Endothelial cell of umbilical vein (primary cell): ENCODE measurements at regions not wholly inside any gene's neighbourhood (a gene's known extent, or its start where the extent isn't known, plus 50 kb on each side); places are given as distances from the start of the nearest gene placed in this dataset. TPM values are rescaled to one million over a fixed set of nuclear protein-coding genes. Genes with fewer than 3 reads are reported as not detected.

Experiments
- BruUV-seq: library from RNA; stranded (reverse); fragments of 400-500 nt; replicated peaks from 2 replicates; lab custom pipeline; 2021; lab: Mats Ljungman, UMichigan
- CTCF ChIA-PET: fragments of 300-600, 350-600 bp; sonication (Branson Sonifier 250); formaldehyde crosslinking; loops from one replicate; lab custom pipeline; 2021; ENCODE audit warnings: antibody characterized with exemption, inconsistent platforms; lab: Charles Lee
- POLR2A ChIA-PET: fragments of 300-600, 350-600 bp; sonication (Branson Sonifier 250); formaldehyde crosslinking; loops from one replicate; lab custom pipeline; 2021; ENCODE audit warnings: antibody characterized with exemption, inconsistent platforms; lab: Charles Lee
- DNase-seq: peaks from one replicate; pipeline ENCODE4 v3.0.0-alpha.2; 2011; ENCODE audit warnings: low read depth, low spot score
- FAIRE-seq: peaks from 2 replicates; lab custom pipeline; 2011; peaks lifted over from hg19 to GRCh38; lab: Jason Lieb, UNC
- H2AFZ ChIP-seq: 2 replicates; pipeline ENCODE4 v1.6.0; 2012; ENCODE audit warnings: low read depth, low read length, control low read depth, inconsistent platforms
- H3K27ac ChIP-seq: 2 replicates; pipeline ENCODE4 v1.5.1; 2011; ENCODE audit warnings: low read depth, mild to moderate bottlenecking, control low read depth, low read length, moderate library complexity; ENCODE audit not compliant: insufficient read depth
- H3K27me3 ChIP-seq, 2 experiments: 2 replicates each; pipeline versions ENCODE4 v1.6.0 to v1.6.1; 2011; ENCODE audit warnings: low read length in 2 of 2, mixed read lengths in 1 of 2; ENCODE audit not compliant: control insufficient read depth in 2 of 2, insufficient read depth in 2 of 2
- H3K36me3 ChIP-seq, 2 experiments: 2 replicates in 1 of 2; 3 replicates in 1 of 2; pipeline ENCODE4 v1.5.1; 2011; ENCODE audit warnings: low read length in 2 of 2, mild to moderate bottlenecking in 1 of 2, moderate library complexity in 1 of 2; ENCODE audit not compliant: control insufficient read depth in 2 of 2, insufficient read depth in 2 of 2; ENCODE audit errors: extremely low read depth in 1 of 2
- H3K4me1 ChIP-seq: 3 replicates; pipeline ENCODE4 v1.5.1; 2011; ENCODE audit warnings: mild to moderate bottlenecking, low read length; ENCODE audit not compliant: control insufficient read depth, insufficient read depth; ENCODE audit errors: extremely low read depth
- H3K4me2 ChIP-seq: 2 replicates; pipeline ENCODE4 v1.6.1; 2011; ENCODE audit warnings: low read length, control low read depth, mixed read lengths; ENCODE audit not compliant: insufficient read depth
- H3K4me3 ChIP-seq, 3 experiments: fragments of 200-600 bp in 1 of 3; sonication (generic), shearing (Covaris generic) in 1 of 3; replicated peaks in 1 of 3; 2 replicates each; pipeline ENCODE4 v1.5.1; 2011 to 2016; ENCODE audit warnings: control low read depth in 3 of 3, low read length in 3 of 3, mild to moderate bottlenecking in 2 of 3, inconsistent platforms in 1 of 3, low read depth in 1 of 3, moderate library complexity in 1 of 3; ENCODE audit not compliant: insufficient read depth in 1 of 3
- H3K79me2 ChIP-seq: 2 replicates; pipeline ENCODE4 v1.6.0; 2012; ENCODE audit warnings: low read length, inconsistent platforms; ENCODE audit not compliant: control insufficient read depth, insufficient read depth
- H3K9ac ChIP-seq: replicated peaks from 2 replicates; pipeline ENCODE3; 2011; ENCODE audit warnings: low read length, control low read depth; ENCODE audit not compliant: insufficient read depth; ENCODE audit errors: extremely low read depth
- H3K9me1 ChIP-seq: replicated peaks from 3 replicates; pipeline ENCODE4 v1.6.0; 2011; ENCODE audit warnings: mild to moderate bottlenecking, low read length; ENCODE audit not compliant: control insufficient read depth, insufficient read depth; ENCODE audit errors: extremely low read depth
- H3K9me3 ChIP-seq: replicated peaks from 2 replicates; pipeline ENCODE4 v1.5.1; 2012; ENCODE audit warnings: low read length, inconsistent platforms; ENCODE audit not compliant: control insufficient read depth, insufficient read depth
- H4K20me1 ChIP-seq: replicated peaks from 2 replicates; pipeline ENCODE3; 2011; ENCODE audit warnings: mild to moderate bottlenecking, low read length; ENCODE audit not compliant: control insufficient read depth, insufficient read depth; ENCODE audit errors: extremely low read depth
- EZH2 ChIP-seq: IDR thresholded peaks from 2 replicates; pipeline ENCODE4 v1.6.1; 2012; ENCODE audit warnings: borderline replicate concordance, low read depth, mild to moderate bottlenecking, moderate library complexity, low read length, inconsistent platforms; ENCODE audit not compliant: severe bottlenecking
- FOS ChIP-seq: IDR thresholded peaks from 2 replicates; pipeline ENCODE4 v1.6.1; 2011; ENCODE audit warnings: mild to moderate bottlenecking, low read length, moderate library complexity, borderline replicate concordance; ENCODE audit not compliant: insufficient read depth
- GATA2 ChIP-seq: IDR thresholded peaks from 2 replicates; pipeline ENCODE4 v1.7.0; 2011; ENCODE audit warnings: low read depth, mild to moderate bottlenecking, moderate library complexity, mixed read lengths, low read length; ENCODE audit not compliant: insufficient read length, insufficient read depth
- JUN ChIP-seq: IDR thresholded peaks from 2 replicates; pipeline ENCODE4 v1.6.1; 2011; ENCODE audit warnings: borderline replicate concordance, low read depth; ENCODE audit not compliant: insufficient read length, insufficient read depth
- MAX ChIP-seq: IDR thresholded peaks from 2 replicates; pipeline ENCODE4 v1.6.1; 2011; ENCODE audit not compliant: insufficient read depth, insufficient read length
- MYC ChIP-seq: IDR thresholded peaks from one replicate; pipeline ENCODE4 v1.6.1; 2011; ENCODE audit warnings: mild to moderate bottlenecking, low read depth, low read length
- POLR2A ChIP-seq: IDR thresholded peaks from 2 replicates; pipeline ENCODE4 v1.6.1; 2012; ENCODE audit warnings: low read depth, mild to moderate bottlenecking, control low read depth, low read length
- POLR2AphosphoS5 ChIP-seq: IDR thresholded peaks from 2 replicates; pipeline ENCODE4 v1.6.1; 2012; ENCODE audit warnings: low read depth, mild to moderate bottlenecking, control low read depth, low read length, moderate library complexity; ENCODE audit not compliant: insufficient read depth
- dilution Hi-C: fragments of 300-500 bp; cut with MboI; formaldehyde crosslinking; loops from one replicate; pipeline ENCODE4 v1.15.0; 2019; ENCODE audit warnings: low sequenced_read_pairs; ENCODE audit not compliant: extremely low pct_ligation_motif_present
- intact Hi-C: fragments of 100-400 bp; cut with micrococcal nuclease; formaldehyde crosslinking; loops from one replicate; pipeline ENCODE4 v1.10.0; 2022
- small RNA-seq: library from RNA; depleted of rRNA; stranded (forward); fragments of <200 nt; gene quantifications from one replicate; pipeline ENCODE3, GENCODE V24; 2012; ENCODE audit warnings: low replicate concordance, low read depth; ENCODE audit not compliant: insufficient read depth, insufficient read length
- TF ChIP-seq, protein P1 (sequence below), 2 donors: IDR thresholded peaks; 1 replicate in 1 of 2; 2 replicates in 1 of 2; pipeline ENCODE4 v1.5.1; 2011; ENCODE audit warnings: low read length in 2 of 2, mild to moderate bottlenecking in 2 of 2, moderate library complexity in 2 of 2, control low read depth in 1 of 2, inconsistent platforms in 1 of 2, low read depth in 1 of 2; ENCODE audit not compliant: insufficient read depth in 1 of 2; ENCODE audit errors: extremely low read depth in 1 of 2

DNA sequence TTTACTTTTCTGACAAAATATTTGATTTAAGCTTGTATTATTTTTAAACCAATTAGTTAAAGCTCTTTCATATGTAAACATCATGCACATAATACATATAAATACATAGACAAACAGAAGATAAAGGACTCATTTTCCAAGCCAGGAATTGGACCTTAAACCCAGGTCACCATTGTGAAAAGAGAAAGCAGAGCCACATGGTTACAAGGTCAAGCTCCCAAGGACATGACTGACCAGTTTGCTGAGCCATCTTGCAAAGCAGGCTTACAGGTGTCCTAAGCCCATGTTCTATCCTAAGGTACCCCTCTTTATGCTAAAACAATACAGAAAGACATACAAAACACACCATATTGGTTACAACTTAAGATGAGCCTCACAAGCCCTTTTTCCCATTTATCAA, 50.5 kb upstream of the DNAJC19 start:
- no peaks in the 10 kb centered on the region for H3K9me1 ChIP-seq
- TF ChIP-seq EZH2 (no peak), FOS (no peak), POLR2AphosphoS5 (no peak), JUN (no peak), MYC (no peak), MAX (no peak), POLR2A (no peak), GATA2 (no peak)
- TF ChIP-seq, protein P1, sequence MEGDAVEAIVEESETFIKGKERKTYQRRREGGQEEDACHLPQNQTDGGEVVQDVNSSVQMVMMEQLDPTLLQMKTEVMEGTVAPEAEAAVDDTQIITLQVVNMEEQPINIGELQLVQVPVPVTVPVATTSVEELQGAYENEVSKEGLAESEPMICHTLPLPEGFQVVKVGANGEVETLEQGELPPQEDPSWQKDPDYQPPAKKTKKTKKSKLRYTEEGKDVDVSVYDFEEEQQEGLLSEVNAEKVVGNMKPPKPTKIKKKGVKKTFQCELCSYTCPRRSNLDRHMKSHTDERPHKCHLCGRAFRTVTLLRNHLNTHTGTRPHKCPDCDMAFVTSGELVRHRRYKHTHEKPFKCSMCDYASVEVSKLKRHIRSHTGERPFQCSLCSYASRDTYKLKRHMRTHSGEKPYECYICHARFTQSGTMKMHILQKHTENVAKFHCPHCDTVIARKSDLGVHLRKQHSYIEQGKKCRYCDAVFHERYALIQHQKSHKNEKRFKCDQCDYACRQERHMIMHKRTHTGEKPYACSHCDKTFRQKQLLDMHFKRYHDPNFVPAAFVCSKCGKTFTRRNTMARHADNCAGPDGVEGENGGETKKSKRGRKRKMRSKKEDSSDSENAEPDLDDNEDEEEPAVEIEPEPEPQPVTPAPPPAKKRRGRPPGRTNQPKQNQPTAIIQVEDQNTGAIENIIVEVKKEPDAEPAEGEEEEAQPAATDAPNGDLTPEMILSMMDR (IDR thresholded peaks at IDR 0.05; ENCODE audit: extremely low read depth in 1 of 2, insufficient read depth in 1 of 2, low read depth in 1 of 2, low read length in 2 of 2) = no peak
- dilution Hi-C loops (no loop called here), intact Hi-C loops (no loop called here)
- H3K79me2 ChIP-seq = no peaks in the 10 kb centered on the region
- no peak overlapping the region for H3K4me3 ChIP-seq
- H3K4me2 ChIP-seq = no peak overlapping the region
- no peaks in the 10 kb centered on the region for H4K20me1 ChIP-seq
- CTCF ChIA-PET = no interaction called here
- no peaks in the 10 kb centered on the region for H3K9me3 ChIP-seq
- FAIRE-seq = no peak
- H3K9ac ChIP-seq = no peak overlapping the region
- BruUV-seq = no TSS peak
- no peak for DNase-seq
- POLR2A ChIA-PET = no interaction called here
- H2AFZ ChIP-seq = no peak overlapping the region
- no peaks in the 10 kb centered on the region for H3K36me3 ChIP-seq
- no peaks in the 10 kb centered on the region for H3K27me3 ChIP-seq
- no peaks in the 10 kb centered on the region for H3K4me1 ChIP-seq
- no peak overlapping the region for H3K27ac ChIP-seq

Small RNA genes lying in the stretch of these regions (small RNA-seq; reads per million reads assigned to genes)
- gene AC083904.1 = not detected
- not detected for gene RNU6-4P
